K562 (cell line): ENCODE measurements at regions not wholly inside any gene's neighbourhood (a gene's known extent, or its start where the extent isn't known, plus 50 kb on each side); places are given as distances from the start of the nearest gene placed in this dataset.

Experiments
- ATAC-seq: fragments of 200-7000 bp; cut with Tn5 transposase; 3 replicates; pipeline ENCODE4 v1.9.1; 2020; ENCODE audit warnings: moderate library complexity
- BruUV-seq: library from RNA; stranded (reverse); fragments of 400-500 nt; replicated peaks from 2 replicates; lab custom pipeline; 2021; lab: Mats Ljungman, UMichigan
- CTCF ChIA-PET: fragments of 300-600 bp; formaldehyde crosslinking; extraction: SDS; loops from one replicate; lab custom pipeline; 2021; ENCODE audit warnings: low intra/inter-chr PET ratio; lab: Yijun Ruan, JAX
- POLR2A ChIA-PET: fragments of 300-600, 350-650 bp; sonication (Branson Sonifier 250); formaldehyde crosslinking; extraction: SDS; loops from one replicate; lab custom pipeline; 2021; ENCODE audit warnings: antibody characterized with exemption, inconsistent platforms; lab: Yijun Ruan, JAX
- DNase-seq, 4 experiments: peaks; one replicate each; pipeline versions ENCODE4 v3.0.0 to v3.0.0-alpha.2; 2011 to 2018; ENCODE audit warnings: low spot score in 3 of 4, mixed read lengths in 3 of 4; ENCODE audit errors: extremely low read depth in 1 of 4
- FAIRE-seq: peaks from 2 replicates; lab custom pipeline; 2011; peaks lifted over from hg19 to GRCh38; lab: Jason Lieb, UNC
- H2AFZ ChIP-seq: 2 replicates; pipeline ENCODE4 v1.6.0; 2011; ENCODE audit warnings: low read depth, low read length, control low read depth, inconsistent platforms
- H3K27ac ChIP-seq: fragments of 200-600 bp; 3 replicates; pipeline ENCODE4 v1.8.0; 2011; ENCODE audit warnings: low read depth, mild to moderate bottlenecking, control low read depth, inconsistent platforms, low read length, moderate library complexity, mixed read lengths; ENCODE audit errors: extremely low read depth
- H3K27me3 ChIP-seq, 2 experiments: fragments of 300-600 bp in 1 of 2; 2 replicates in 1 of 2; 3 replicates in 1 of 2; pipeline versions ENCODE4 v1.6.0 to v1.8.0; 2011; ENCODE audit warnings: inconsistent platforms in 2 of 2, low read length in 2 of 2, mild to moderate bottlenecking in 1 of 2, mixed read lengths in 1 of 2, moderate library complexity in 1 of 2; ENCODE audit not compliant: control insufficient read depth in 2 of 2, insufficient read depth in 2 of 2
- H3K36me3 ChIP-seq: fragments of 300-600 bp; 3 replicates; pipeline ENCODE4 v1.8.0; 2011; ENCODE audit warnings: mild to moderate bottlenecking, low read length, inconsistent platforms; ENCODE audit not compliant: control insufficient read depth, insufficient read depth
- H3K4me1 ChIP-seq, 2 experiments: fragments of 200-600 bp in 1 of 2; replicated peaks in 1 of 2; 2 replicates in 1 of 2; 3 replicates in 1 of 2; pipeline versions ENCODE4 v1.5.1 to v1.8.0; 2011; ENCODE audit warnings: inconsistent platforms in 2 of 2, low read length in 2 of 2, mild to moderate bottlenecking in 1 of 2, mixed read lengths in 1 of 2, moderate library complexity in 1 of 2; ENCODE audit not compliant: control insufficient read depth in 2 of 2, insufficient read depth in 2 of 2
- H3K4me2 ChIP-seq: 2 replicates; pipeline ENCODE4 v1.6.1; 2011; ENCODE audit warnings: low read length, control low read depth, inconsistent platforms, mixed read lengths; ENCODE audit not compliant: insufficient read depth
- H3K4me3 ChIP-seq: fragments of 200-600 bp; sonication (generic), shearing (Covaris generic); 2 replicates; pipeline ENCODE4 v1.5.1; 2016; ENCODE audit warnings: control low read depth, inconsistent platforms
- H3K79me2 ChIP-seq: fragments of 200-600 bp; 3 replicates; pipeline ENCODE4 v1.8.0; 2011; ENCODE audit warnings: low read length, inconsistent platforms; ENCODE audit not compliant: control insufficient read depth, insufficient read depth
- H3K9ac ChIP-seq, 2 experiments: 2 replicates each; pipeline versions ENCODE4 v1.6.0 to v1.6.1; 2011; ENCODE audit warnings: low read depth in 2 of 2, low read length in 2 of 2, control low read depth in 1 of 2, inconsistent platforms in 1 of 2, mild to moderate bottlenecking in 1 of 2, mixed read lengths in 1 of 2; ENCODE audit not compliant: insufficient read depth in 1 of 2
- H3K9me1 ChIP-seq: one replicate; pipeline ENCODE4 v1.6.0; 2011; ENCODE audit warnings: inconsistent platforms, mild to moderate bottlenecking, low read length, moderate library complexity; ENCODE audit not compliant: control insufficient read depth, insufficient read depth
- H3K9me3 ChIP-seq: replicated peaks from 2 replicates; pipeline ENCODE4 v1.5.1; 2011; ENCODE audit warnings: low read depth, low read length, inconsistent platforms; ENCODE audit not compliant: control insufficient read depth, insufficient read depth
- H4K20me1 ChIP-seq: replicated peaks from 2 replicates; pipeline ENCODE4 v1.6.1; 2011; ENCODE audit warnings: low read length, inconsistent platforms, mixed read lengths; ENCODE audit not compliant: control insufficient read depth, insufficient read depth
- COPS2 ChIP-seq: fragments of 450-650 bp; conservative IDR thresholded peaks from 2 replicates; pipeline ENCODE4 v1.6.1; 2016; ENCODE audit warnings: mild to moderate bottlenecking, moderate library complexity
- CXXC5 ChIP-seq: fragments of 250-450 bp; sonication (Bioruptor Pico); IDR thresholded peaks from 2 replicates; pipeline ENCODE4 v1.8.0; 2022; ENCODE audit warnings: inconsistent platforms, mild to moderate bottlenecking, moderate library complexity
- EWSR1 ChIP-seq: fragments of 450-650 bp; IDR thresholded peaks from 2 replicates; pipeline ENCODE4 v1.6.1; 2018; ENCODE audit warnings: borderline replicate concordance, mild to moderate bottlenecking, low read depth, moderate library complexity; ENCODE audit not compliant: partially characterized antibody
- FOXM1 ChIP-seq, 2 experiments: fragments of 450-650 bp in 1 of 2; sonication (generic) in 1 of 2; formaldehyde crosslinking in 1 of 2; IDR thresholded peaks; 2 replicates each; pipeline versions ENCODE4 v1.6.1 to v1.9.0; 2017 to 2022; ENCODE audit warnings: low read depth in 2 of 2, mild to moderate bottlenecking in 2 of 2, missing genetic modification reagents in 1 of 2, moderate library complexity in 1 of 2
- HMGN3 ChIP-seq: IDR thresholded peaks from 2 replicates; pipeline ENCODE4 v1.6.1; 2011; ENCODE audit warnings: borderline replicate concordance, low read depth, mild to moderate bottlenecking, mixed read lengths, low read length; ENCODE audit not compliant: insufficient read length; ENCODE audit errors: extremely low read depth
- PHF20 ChIP-seq: fragments of 450-650 bp; IDR thresholded peaks from 2 replicates; pipeline ENCODE4 v1.6.1; 2018; ENCODE audit not compliant: partially characterized antibody
- RBM15 ChIP-seq: fragments of 200-400 bp; formaldehyde crosslinking; IDR thresholded peaks from 2 replicates; pipeline ENCODE4 v1.6.1; 2018; ENCODE audit warnings: mild to moderate bottlenecking, low read length, moderate library complexity; ENCODE audit not compliant: insufficient read depth
- RFX5 ChIP-seq: IDR thresholded peaks from 2 replicates; pipeline ENCODE4 v1.6.1; 2011; ENCODE audit warnings: low read depth, mild to moderate bottlenecking, improper control_type of control experiment, low read length
- SMAD4 ChIP-seq: fragments of 250-450 bp; sonication (Bioruptor Pico); conservative IDR thresholded peaks from 2 replicates; pipeline ENCODE4 v1.8.0; 2021; ENCODE audit warnings: inconsistent platforms, mild to moderate bottlenecking, moderate library complexity
- STAG1 ChIP-seq: sonication (generic); formaldehyde crosslinking; IDR thresholded peaks from 2 replicates; pipeline ENCODE4 v1.5.0; 2020; ENCODE audit warnings: missing genetic modification reagents, borderline replicate concordance
- ZBED1 ChIP-seq: IDR thresholded peaks from 2 replicates; pipeline ENCODE4 v1.6.1; 2014
- ZNF395 ChIP-seq: fragments of 200-800 bp; sonication (Bioruptor generic); IDR thresholded peaks from 2 replicates; pipeline ENCODE4 v1.6.1; 2017; ENCODE audit warnings: missing genetic modification characterization, missing compliant biosample characterization
- WGBS: fragments of 100-300 bp; shearing (Covaris generic); methylation state at CpG from one replicate; pipeline ENCODE4 v1.1.6; 2016; ENCODE audit warnings: low coverage, mixed read lengths; ENCODE audit not compliant: insufficient coverage; ENCODE audit errors: missing lambda C conversion rate; 5-methylcytosine and 5-hydroxymethylcytosine counted together
- in situ Hi-C: fragments of 300-500 bp; cut with MboI; formaldehyde crosslinking; loops from 4 replicates; pipeline ENCODE4 v1.15.0; 2018; ENCODE audit warnings: inconsistent platforms, mixed read lengths
- intact Hi-C: fragments of 100-400 bp; cut with micrococcal nuclease; formaldehyde crosslinking; loops from 2 replicates; pipeline ENCODE4 v1.14.2; 2022
- TF ChIP-seq, protein P1 (sequence below): fragments of 250-450 bp; sonication (Bioruptor Pico); IDR thresholded peaks from 2 replicates; pipeline ENCODE4 v1.5.0; 2021

DNA sequence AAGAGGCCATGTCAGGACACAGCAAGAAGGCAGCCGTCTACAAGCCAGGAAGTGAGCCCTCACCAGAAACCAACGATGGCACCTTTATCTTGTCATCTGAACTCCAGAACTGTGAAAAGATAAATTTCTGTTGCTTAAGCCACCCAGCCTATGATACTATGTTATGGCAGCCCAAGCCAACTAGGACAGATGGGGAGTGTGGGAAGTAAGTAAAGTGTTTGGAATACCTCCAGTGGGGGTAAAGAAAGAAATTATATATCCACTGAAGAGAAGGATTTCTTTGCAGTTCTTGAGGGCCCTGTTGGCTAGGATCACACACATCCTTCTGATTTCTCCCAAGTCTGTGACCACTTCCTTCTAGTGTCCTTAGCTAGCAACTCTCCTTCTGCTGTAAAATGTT, 384.4 kb downstream of the TNS3 start:
- no peaks in the 10 kb centered on the region for H3K36me3 ChIP-seq
- TF ChIP-seq STAG1 (CRISPR knock-in tag) = no peak
- no peak for TF ChIP-seq COPS2
- TF ChIP-seq EWSR1 = no peak
- TF ChIP-seq RFX5 = no peak
- TF ChIP-seq ZBED1 = no peak
- TF ChIP-seq FOXM1 (IDR thresholded peaks at IDR 0.05; ENCODE audit: low read depth) = no peak
- TF ChIP-seq FOXM1 (CRISPR knock-in tag; IDR thresholded peaks at IDR 0.05; ENCODE audit: low read depth) = no peak
- no peak for TF ChIP-seq CXXC5 (CRISPR knock-in tag)
- TF ChIP-seq SMAD4 (CRISPR knock-in tag) = no peak
- TF ChIP-seq RBM15 = no peak
- TF ChIP-seq, protein P1, sequence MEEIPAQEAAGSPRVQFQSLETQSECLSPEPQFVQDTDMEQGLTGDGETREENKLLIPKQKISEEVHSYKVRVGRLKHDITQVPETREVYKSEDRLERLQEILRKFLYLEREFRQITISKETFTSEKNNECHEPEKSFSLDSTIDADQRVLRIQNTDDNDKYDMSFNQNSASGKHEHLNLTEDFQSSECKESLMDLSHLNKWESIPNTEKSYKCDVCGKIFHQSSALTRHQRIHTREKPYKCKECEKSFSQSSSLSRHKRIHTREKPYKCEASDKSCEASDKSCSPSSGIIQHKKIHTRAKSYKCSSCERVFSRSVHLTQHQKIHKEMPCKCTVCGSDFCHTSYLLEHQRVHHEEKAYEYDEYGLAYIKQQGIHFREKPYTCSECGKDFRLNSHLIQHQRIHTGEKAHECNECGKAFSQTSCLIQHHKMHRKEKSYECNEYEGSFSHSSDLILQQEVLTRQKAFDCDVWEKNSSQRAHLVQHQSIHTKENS = no peak
- TF ChIP-seq HMGN3 = no peak
- TF ChIP-seq ZNF395 (CRISPR knock-in tag) = no peak
- TF ChIP-seq PHF20 = no peak
- no peak for ATAC-seq
- DNase-seq = no peak
- no peaks in the 10 kb centered on the region for H4K20me1 ChIP-seq
- H3K4me2 ChIP-seq = no peak overlapping the region
- ChIA-PET POLR2A (no interaction called here), CTCF (no interaction called here)
- H3K9me3 ChIP-seq = no peaks in the 10 kb centered on the region
- H3K79me2 ChIP-seq = no peaks in the 10 kb centered on the region
- H3K4me1 ChIP-seq = peaks cover 4 to 14% of the 10 kb centered on the region in 2 experiments; a peak in 4 of 5 replicates
- H3K9ac ChIP-seq = no peak overlapping the region
- intact Hi-C loops (no loop called here), in situ Hi-C loops (no loop called here)
- FAIRE-seq = no peak
- peak overlapping the region; percentile 35; the same call in 1 of the 2 replicates for H2AFZ ChIP-seq
- no peaks in the 10 kb centered on the region for H3K27me3 ChIP-seq
- 4% methylated on average over 2 of the region's 2 CpGs for WGBS
- no peak overlapping the region for H3K27ac ChIP-seq
- no TSS peak for BruUV-seq
- H3K9me1 ChIP-seq = no peaks in the 10 kb centered on the region
- no peak overlapping the region for H3K4me3 ChIP-seq
